Endothelial cell of umbilical vein (primary cell): ENCODE measurements at regions not wholly inside any gene's neighbourhood (a gene's known extent, or its start where the extent isn't known, plus 50 kb on each side); places are given as distances from the start of the nearest gene placed in this dataset.

Source experiments
- BruUV-seq: library from RNA; stranded (reverse); fragments of 400-500 nt; replicated peaks from 2 replicates; lab custom pipeline; 2021; lab: Mats Ljungman, UMichigan
- CTCF ChIA-PET: fragments of 300-600, 350-600 bp; sonication (Branson Sonifier 250); formaldehyde crosslinking; loops from one replicate; lab custom pipeline; 2021; ENCODE audit warnings: antibody characterized with exemption, inconsistent platforms; lab: Charles Lee
- POLR2A ChIA-PET: fragments of 300-600, 350-600 bp; sonication (Branson Sonifier 250); formaldehyde crosslinking; loops from one replicate; lab custom pipeline; 2021; ENCODE audit warnings: antibody characterized with exemption, inconsistent platforms; lab: Charles Lee
- DNase-seq: peaks from one replicate; pipeline ENCODE4 v3.0.0-alpha.2; 2011; ENCODE audit warnings: low read depth, low spot score
- FAIRE-seq: peaks from 2 replicates; lab custom pipeline; 2011; peaks lifted over from hg19 to GRCh38; lab: Jason Lieb, UNC
- H2AFZ ChIP-seq: 2 replicates; pipeline ENCODE4 v1.6.0; 2012; ENCODE audit warnings: low read depth, low read length, control low read depth, inconsistent platforms
- H3K27ac ChIP-seq: 2 replicates; pipeline ENCODE4 v1.5.1; 2011; ENCODE audit warnings: low read depth, mild to moderate bottlenecking, control low read depth, low read length, moderate library complexity; ENCODE audit not compliant: insufficient read depth
- H3K27me3 ChIP-seq, 2 experiments: 2 replicates each; pipeline versions ENCODE4 v1.6.0 to v1.6.1; 2011; ENCODE audit warnings: low read length in 2 of 2, mixed read lengths in 1 of 2; ENCODE audit not compliant: control insufficient read depth in 2 of 2, insufficient read depth in 2 of 2
- H3K36me3 ChIP-seq, 2 experiments: 2 replicates in 1 of 2; 3 replicates in 1 of 2; pipeline ENCODE4 v1.5.1; 2011; ENCODE audit warnings: low read length in 2 of 2, mild to moderate bottlenecking in 1 of 2, moderate library complexity in 1 of 2; ENCODE audit not compliant: control insufficient read depth in 2 of 2, insufficient read depth in 2 of 2; ENCODE audit errors: extremely low read depth in 1 of 2
- H3K4me1 ChIP-seq: 3 replicates; pipeline ENCODE4 v1.5.1; 2011; ENCODE audit warnings: mild to moderate bottlenecking, low read length; ENCODE audit not compliant: control insufficient read depth, insufficient read depth; ENCODE audit errors: extremely low read depth
- H3K4me2 ChIP-seq: 2 replicates; pipeline ENCODE4 v1.6.1; 2011; ENCODE audit warnings: low read length, control low read depth, mixed read lengths; ENCODE audit not compliant: insufficient read depth
- H3K4me3 ChIP-seq, 3 experiments: fragments of 200-600 bp in 1 of 3; sonication (generic), shearing (Covaris generic) in 1 of 3; replicated peaks in 1 of 3; 2 replicates each; pipeline ENCODE4 v1.5.1; 2011 to 2016; ENCODE audit warnings: control low read depth in 3 of 3, low read length in 3 of 3, mild to moderate bottlenecking in 2 of 3, inconsistent platforms in 1 of 3, low read depth in 1 of 3, moderate library complexity in 1 of 3; ENCODE audit not compliant: insufficient read depth in 1 of 3
- H3K79me2 ChIP-seq: 2 replicates; pipeline ENCODE4 v1.6.0; 2012; ENCODE audit warnings: low read length, inconsistent platforms; ENCODE audit not compliant: control insufficient read depth, insufficient read depth
- H3K9ac ChIP-seq: replicated peaks from 2 replicates; pipeline ENCODE3; 2011; ENCODE audit warnings: low read length, control low read depth; ENCODE audit not compliant: insufficient read depth; ENCODE audit errors: extremely low read depth
- H3K9me1 ChIP-seq: replicated peaks from 3 replicates; pipeline ENCODE4 v1.6.0; 2011; ENCODE audit warnings: mild to moderate bottlenecking, low read length; ENCODE audit not compliant: control insufficient read depth, insufficient read depth; ENCODE audit errors: extremely low read depth
- H3K9me3 ChIP-seq: replicated peaks from 2 replicates; pipeline ENCODE4 v1.5.1; 2012; ENCODE audit warnings: low read length, inconsistent platforms; ENCODE audit not compliant: control insufficient read depth, insufficient read depth
- H4K20me1 ChIP-seq: replicated peaks from 2 replicates; pipeline ENCODE3; 2011; ENCODE audit warnings: mild to moderate bottlenecking, low read length; ENCODE audit not compliant: control insufficient read depth, insufficient read depth; ENCODE audit errors: extremely low read depth
- EZH2 ChIP-seq: IDR thresholded peaks from 2 replicates; pipeline ENCODE4 v1.6.1; 2012; ENCODE audit warnings: borderline replicate concordance, low read depth, mild to moderate bottlenecking, moderate library complexity, low read length, inconsistent platforms; ENCODE audit not compliant: severe bottlenecking
- FOS ChIP-seq: IDR thresholded peaks from 2 replicates; pipeline ENCODE4 v1.6.1; 2011; ENCODE audit warnings: mild to moderate bottlenecking, low read length, moderate library complexity, borderline replicate concordance; ENCODE audit not compliant: insufficient read depth
- GATA2 ChIP-seq: IDR thresholded peaks from 2 replicates; pipeline ENCODE4 v1.7.0; 2011; ENCODE audit warnings: low read depth, mild to moderate bottlenecking, moderate library complexity, mixed read lengths, low read length; ENCODE audit not compliant: insufficient read length, insufficient read depth
- JUN ChIP-seq: IDR thresholded peaks from 2 replicates; pipeline ENCODE4 v1.6.1; 2011; ENCODE audit warnings: borderline replicate concordance, low read depth; ENCODE audit not compliant: insufficient read length, insufficient read depth
- MAX ChIP-seq: IDR thresholded peaks from 2 replicates; pipeline ENCODE4 v1.6.1; 2011; ENCODE audit not compliant: insufficient read depth, insufficient read length
- MYC ChIP-seq: IDR thresholded peaks from one replicate; pipeline ENCODE4 v1.6.1; 2011; ENCODE audit warnings: mild to moderate bottlenecking, low read depth, low read length
- POLR2A ChIP-seq: IDR thresholded peaks from 2 replicates; pipeline ENCODE4 v1.6.1; 2012; ENCODE audit warnings: low read depth, mild to moderate bottlenecking, control low read depth, low read length
- POLR2AphosphoS5 ChIP-seq: IDR thresholded peaks from 2 replicates; pipeline ENCODE4 v1.6.1; 2012; ENCODE audit warnings: low read depth, mild to moderate bottlenecking, control low read depth, low read length, moderate library complexity; ENCODE audit not compliant: insufficient read depth
- dilution Hi-C: fragments of 300-500 bp; cut with MboI; formaldehyde crosslinking; loops from one replicate; pipeline ENCODE4 v1.15.0; 2019; ENCODE audit warnings: low sequenced_read_pairs; ENCODE audit not compliant: extremely low pct_ligation_motif_present
- intact Hi-C: fragments of 100-400 bp; cut with micrococcal nuclease; formaldehyde crosslinking; loops from one replicate; pipeline ENCODE4 v1.10.0; 2022
- TF ChIP-seq, protein P1 (sequence below), 2 donors: IDR thresholded peaks; 1 replicate in 1 of 2; 2 replicates in 1 of 2; pipeline ENCODE4 v1.5.1; 2011; ENCODE audit warnings: low read length in 2 of 2, mild to moderate bottlenecking in 2 of 2, moderate library complexity in 2 of 2, control low read depth in 1 of 2, inconsistent platforms in 1 of 2, low read depth in 1 of 2; ENCODE audit not compliant: insufficient read depth in 1 of 2; ENCODE audit errors: extremely low read depth in 1 of 2

DNA sequence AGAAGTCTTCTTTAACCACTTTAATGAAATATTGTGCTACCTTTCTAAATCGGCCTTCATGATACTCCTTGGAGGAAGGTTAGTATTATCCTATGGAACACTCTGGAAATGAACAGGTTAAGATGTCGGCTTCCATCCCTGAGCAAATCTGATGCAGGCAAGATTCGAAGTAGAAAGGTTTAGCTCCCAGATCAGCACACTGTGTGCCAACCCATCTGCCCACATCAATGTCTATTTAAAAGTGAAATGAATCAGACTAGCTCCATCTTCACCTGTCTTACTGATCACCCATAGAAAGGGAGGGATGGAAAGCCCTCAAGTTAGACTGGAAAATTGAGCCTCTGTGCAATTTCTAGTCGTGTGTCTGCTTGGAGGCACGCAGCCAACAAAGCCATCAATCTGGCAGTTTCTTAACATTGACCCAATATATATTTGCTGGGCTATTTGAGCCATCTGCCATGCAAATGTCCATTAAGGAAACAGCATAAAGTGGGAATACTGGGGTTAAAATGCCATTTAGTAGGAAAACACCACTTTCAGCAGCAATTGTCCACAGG, 506.1 kb downstream of the RMST start:
- no peak for TF ChIP-seq GATA2
- H4K20me1 ChIP-seq, result no peaks in the 10 kb centered on the region
- H3K9me1 ChIP-seq, result no peaks in the 10 kb centered on the region
- CTCF ChIA-PET, result interaction anchor here (3.1 kb wide), 1 partner anchor 7 kb away, joined by 29 read pairs; no protein-coding TSS in a partner anchor
- H3K27ac ChIP-seq, result no peak overlapping the region
- BruUV-seq, result no TSS peak
- no peak overlapping the region for H3K4me2 ChIP-seq
- POLR2A ChIA-PET, result no interaction called here
- dilution Hi-C loops (no loop called here), intact Hi-C loops (no loop called here)
- no peaks in the 10 kb centered on the region for H3K4me1 ChIP-seq
- no peaks in the 10 kb centered on the region for H3K36me3 ChIP-seq
- H3K9ac ChIP-seq, result no peak overlapping the region
- H3K9me3 ChIP-seq, result no peaks in the 10 kb centered on the region
- H3K79me2 ChIP-seq, result no peaks in the 10 kb centered on the region
- no peak overlapping the region for H2AFZ ChIP-seq
- DNase-seq (no peak), FAIRE-seq (no peak)
- H3K4me3 ChIP-seq, result no peak overlapping the region
- H3K27me3 ChIP-seq, result no peaks in the 10 kb centered on the region

GRCh38 chr12:97977870-97978405, 515.3 kb downstream of the RMST start:
- Histone ChIP-seq H3K4me2 (no peak overlapping the region), H3K9ac (no peak overlapping the region), H3K79me2 (no peaks in the 10 kb centered on the region), H4K20me1 (no peaks in the 10 kb centered on the region), H3K9me1 (no peaks in the 10 kb centered on the region), H2AFZ (no peak overlapping the region), H3K9me3 (no peaks in the 10 kb centered on the region), H3K4me1 (no peaks in the 10 kb centered on the region), H3K27me3 (no peaks in the 10 kb centered on the region), H3K36me3 (no peaks in the 10 kb centered on the region), H3K27ac (no peak overlapping the region), H3K4me3 (no peak overlapping the region)
- intact Hi-C loops (no loop called here), dilution Hi-C loops (no loop called here)
- no peak for TF ChIP-seq JUN
- TF ChIP-seq MYC, result no peak
- TF ChIP-seq POLR2AphosphoS5, result no peak
- TF ChIP-seq FOS, result no peak
- TF ChIP-seq, protein P1, sequence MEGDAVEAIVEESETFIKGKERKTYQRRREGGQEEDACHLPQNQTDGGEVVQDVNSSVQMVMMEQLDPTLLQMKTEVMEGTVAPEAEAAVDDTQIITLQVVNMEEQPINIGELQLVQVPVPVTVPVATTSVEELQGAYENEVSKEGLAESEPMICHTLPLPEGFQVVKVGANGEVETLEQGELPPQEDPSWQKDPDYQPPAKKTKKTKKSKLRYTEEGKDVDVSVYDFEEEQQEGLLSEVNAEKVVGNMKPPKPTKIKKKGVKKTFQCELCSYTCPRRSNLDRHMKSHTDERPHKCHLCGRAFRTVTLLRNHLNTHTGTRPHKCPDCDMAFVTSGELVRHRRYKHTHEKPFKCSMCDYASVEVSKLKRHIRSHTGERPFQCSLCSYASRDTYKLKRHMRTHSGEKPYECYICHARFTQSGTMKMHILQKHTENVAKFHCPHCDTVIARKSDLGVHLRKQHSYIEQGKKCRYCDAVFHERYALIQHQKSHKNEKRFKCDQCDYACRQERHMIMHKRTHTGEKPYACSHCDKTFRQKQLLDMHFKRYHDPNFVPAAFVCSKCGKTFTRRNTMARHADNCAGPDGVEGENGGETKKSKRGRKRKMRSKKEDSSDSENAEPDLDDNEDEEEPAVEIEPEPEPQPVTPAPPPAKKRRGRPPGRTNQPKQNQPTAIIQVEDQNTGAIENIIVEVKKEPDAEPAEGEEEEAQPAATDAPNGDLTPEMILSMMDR (IDR thresholded peaks at IDR 0.05; ENCODE audit: extremely low read depth in 1 of 2, insufficient read depth in 1 of 2, low read depth in 1 of 2, low read length in 2 of 2), result no peak
- no peak for TF ChIP-seq MAX
- no peak for TF ChIP-seq EZH2
- TF ChIP-seq POLR2A, result no peak
- TF ChIP-seq GATA2, result no peak
- POLR2A ChIA-PET, result no interaction called here
- BruUV-seq, result no TSS peak
- DNase-seq (no peak), FAIRE-seq (no peak)
- CTCF ChIA-PET, result no interaction called here
